WTC11 (cell line): ENCODE measurements at regions not wholly inside any gene's neighbourhood (a gene's known extent, or its start where the extent isn't known, plus 50 kb on each side); places are given as distances from the start of the nearest gene placed in this dataset.

Experiments
- FOXJ3 ChIP-seq: sonication (generic); formaldehyde crosslinking; IDR thresholded peaks from 2 replicates; pipeline ENCODE4 v1.9.0; 2021; ENCODE audit warnings: missing genetic modification reagents, mild to moderate bottlenecking, borderline replicate concordance
- GABPB1 ChIP-seq: sonication (generic); formaldehyde crosslinking; IDR thresholded peaks from 2 replicates; pipeline ENCODE4 v1.8.1; 2023; ENCODE audit warnings: mild to moderate bottlenecking, missing genetic modification reagents
- JAZF1 ChIP-seq: fragments of 250-450 bp; sonication (Bioruptor Pico); IDR thresholded peaks from 2 replicates; pipeline ENCODE4 v1.9.0; 2021; ENCODE audit warnings: moderate library complexity, mild to moderate bottlenecking, inconsistent platforms
- KAT7 ChIP-seq: sonication (generic); formaldehyde crosslinking; IDR thresholded peaks from 2 replicates; pipeline ENCODE4 v1.8.1; 2023; ENCODE audit warnings: missing genetic modification reagents, mild to moderate bottlenecking, borderline replicate concordance
- NR1H2 ChIP-seq: sonication (generic); formaldehyde crosslinking; IDR thresholded peaks from 2 replicates; pipeline ENCODE4 v1.9.0; 2021; ENCODE audit warnings: mild to moderate bottlenecking, moderate library complexity, missing genetic modification reagents
- SMAD4 ChIP-seq: sonication (generic); formaldehyde crosslinking; IDR thresholded peaks from 2 replicates; pipeline ENCODE4 v1.8.0; 2022; ENCODE audit warnings: mild to moderate bottlenecking, missing genetic modification reagents
- SP1 ChIP-seq: sonication (generic); formaldehyde crosslinking; conservative IDR thresholded peaks from 2 replicates; pipeline ENCODE4 v1.8.1; 2022; ENCODE audit warnings: missing genetic modification reagents
- ZSCAN18 ChIP-seq: fragments of 250-450 bp; sonication (Bioruptor Pico); IDR thresholded peaks from 2 replicates; pipeline ENCODE4 v2.1.2; 2022; ENCODE audit warnings: mild to moderate bottlenecking, moderate library complexity
- TF ChIP-seq, protein P1 (sequence below): fragments of 200-600 bp; IDR thresholded peaks from 2 replicates; pipeline ENCODE4 v1.8.0; 2022; ENCODE audit warnings: antibody characterized with exemption

DNA sequence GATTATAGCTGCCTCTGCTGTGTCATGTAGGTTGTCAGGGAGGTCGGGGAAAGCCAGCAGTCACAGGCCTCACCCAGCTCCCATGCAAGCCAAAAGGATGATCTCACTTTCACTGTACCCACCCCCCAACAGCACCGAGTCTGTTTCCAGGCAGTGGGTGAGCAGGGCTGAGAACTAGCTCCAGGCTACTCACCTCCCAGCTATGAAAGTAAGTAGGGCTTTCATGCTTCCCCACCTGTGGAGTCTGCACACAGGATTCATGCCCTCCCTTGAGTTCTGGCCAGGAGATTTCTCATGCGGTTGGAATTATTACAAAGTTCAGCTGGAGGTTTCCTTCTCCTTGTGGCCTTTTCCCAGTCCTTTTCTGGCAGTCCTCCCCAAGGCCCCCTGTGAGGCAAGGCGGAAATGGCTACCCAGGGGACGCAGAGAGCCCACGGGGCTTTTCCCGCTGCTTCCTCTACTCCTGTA, 356.2 kb downstream of the SV2B start:
- TF ChIP-seq GABPB1 (CRISPR knock-in tag), result no peak
- TF ChIP-seq NR1H2 (CRISPR knock-in tag), result no peak
- no peak for TF ChIP-seq SP1
- TF ChIP-seq, protein P1, sequence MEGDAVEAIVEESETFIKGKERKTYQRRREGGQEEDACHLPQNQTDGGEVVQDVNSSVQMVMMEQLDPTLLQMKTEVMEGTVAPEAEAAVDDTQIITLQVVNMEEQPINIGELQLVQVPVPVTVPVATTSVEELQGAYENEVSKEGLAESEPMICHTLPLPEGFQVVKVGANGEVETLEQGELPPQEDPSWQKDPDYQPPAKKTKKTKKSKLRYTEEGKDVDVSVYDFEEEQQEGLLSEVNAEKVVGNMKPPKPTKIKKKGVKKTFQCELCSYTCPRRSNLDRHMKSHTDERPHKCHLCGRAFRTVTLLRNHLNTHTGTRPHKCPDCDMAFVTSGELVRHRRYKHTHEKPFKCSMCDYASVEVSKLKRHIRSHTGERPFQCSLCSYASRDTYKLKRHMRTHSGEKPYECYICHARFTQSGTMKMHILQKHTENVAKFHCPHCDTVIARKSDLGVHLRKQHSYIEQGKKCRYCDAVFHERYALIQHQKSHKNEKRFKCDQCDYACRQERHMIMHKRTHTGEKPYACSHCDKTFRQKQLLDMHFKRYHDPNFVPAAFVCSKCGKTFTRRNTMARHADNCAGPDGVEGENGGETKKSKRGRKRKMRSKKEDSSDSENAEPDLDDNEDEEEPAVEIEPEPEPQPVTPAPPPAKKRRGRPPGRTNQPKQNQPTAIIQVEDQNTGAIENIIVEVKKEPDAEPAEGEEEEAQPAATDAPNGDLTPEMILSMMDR, result no peak
- no peak for TF ChIP-seq FOXJ3 (CRISPR knock-in tag)
- no peak for TF ChIP-seq KAT7
- no peak for TF ChIP-seq SMAD4
- TF ChIP-seq ZSCAN18 (CRISPR knock-in tag), result no peak
- TF ChIP-seq JAZF1, result no peak
